Fibroblast of skin of right biceps (primary cell): ENCODE measurements at regions not wholly inside any gene's neighbourhood (a gene's known extent, or its start where the extent isn't known, plus 50 kb on each side); places are given as distances from the start of the nearest gene placed in this dataset.
"Not testable (repeated sequence)": the region's sequence is repeated elsewhere in the genome, so short reads cannot be mapped to it uniquely, and the experiment has no call there.

ENCODE experiments used
- DNase-seq: peaks from one replicate; pipeline ENCODE4 v3.0.0-alpha.2; 2013

- DNase-seq, result peak; percentile 72
Measured at GRCh38 chr2:220811952-220812570, 760.0 kb downstream of the EPHA4 start.

GRCh38 chr2:220814441-220814840, 757.7 kb downstream of the EPHA4 start:
- no peak for DNase-seq

GRCh38 chr2:220815698-220816097, 756.4 kb downstream of the EPHA4 start:
- no peak for DNase-seq

- DNase-seq, result no peak
Measured at GRCh38 chr2:220821683-220822082, 750.4 kb downstream of the EPHA4 start.

GRCh38 chr2:220823590-220823989, 748.5 kb downstream of the EPHA4 start:
- not testable (repeated sequence) for DNase-seq

- no peak for DNase-seq
Measured at GRCh38 chr2:220833446-220833845, 738.7 kb downstream of the EPHA4 start.

- peak; percentile 22 for DNase-seq
Measured at GRCh38 chr2:220835583-220835982, 736.5 kb downstream of the EPHA4 start.

- DNase-seq, result no peak
Measured at GRCh38 chr2:220837226-220837625, 734.9 kb downstream of the EPHA4 start.

- no peak for DNase-seq
Measured at GRCh38 chr2:220842901-220843665, 729.0 kb downstream of the EPHA4 start.

- DNase-seq, result no peak
Measured at GRCh38 chr2:220845766-220846273, 726.3 kb downstream of the EPHA4 start.

GRCh38 chr2:220847006-220847405, 725.1 kb downstream of the EPHA4 start:
- DNase-seq, result peak; percentile 54

GRCh38 chr2:220847589-220847988, 724.5 kb downstream of the EPHA4 start:
- peak; percentile 93 for DNase-seq

- DNase-seq, result no peak
Measured at GRCh38 chr2:220849433-220849832, 722.7 kb downstream of the EPHA4 start.

- DNase-seq, result no peak
Measured at GRCh38 chr2:220850116-220850515, 722.0 kb downstream of the EPHA4 start.

- DNase-seq, result peak; percentile 21
Measured at GRCh38 chr2:220855296-220855695, 716.8 kb downstream of the EPHA4 start.

- DNase-seq, result no peak
Measured at GRCh38 chr2:220856486-220856885, 715.6 kb downstream of the EPHA4 start.

- DNase-seq, result no peak
Measured at GRCh38 chr2:220857368-220857767, 714.7 kb downstream of the EPHA4 start.

- DNase-seq, result no peak
Measured at GRCh38 chr2:220858101-220858500, 714.0 kb downstream of the EPHA4 start.

- no peak for DNase-seq
Measured at GRCh38 chr2:220871909-220872308, 700.2 kb downstream of the EPHA4 start.

- DNase-seq, result no peak
Measured at GRCh38 chr2:220876080-220876824, 695.9 kb downstream of the EPHA4 start.

GRCh38 chr2:220877491-220877890, 694.6 kb downstream of the EPHA4 start:
- no peak for DNase-seq

GRCh38 chr2:220877897-220878296, 694.2 kb downstream of the EPHA4 start:
- DNase-seq, result no peak
